ENCODE measurements at regions not wholly inside any gene's neighbourhood (a gene's known extent, or its start where the extent isn't known, plus 50 kb on each side); places are given as distances from the start of the nearest gene placed in this dataset.

DNA sequence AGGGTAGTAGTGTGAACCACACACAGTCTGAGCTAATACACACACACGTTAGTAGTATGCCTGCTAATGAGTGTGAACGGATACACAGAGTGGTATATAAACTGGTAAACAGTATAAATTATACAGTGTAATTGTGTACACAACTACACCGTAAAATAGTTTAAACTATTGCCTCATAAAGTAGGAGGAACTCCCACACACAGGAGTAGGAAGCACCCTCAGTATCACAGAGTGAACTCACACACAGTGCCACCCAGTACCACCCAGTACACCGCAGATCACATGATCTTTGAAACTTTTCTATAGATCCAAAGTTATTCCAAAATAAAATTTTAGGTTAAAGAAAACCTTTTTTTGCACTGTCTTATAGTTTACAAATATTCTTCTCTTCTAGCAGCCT lies 275.1 kb downstream of the ADGRA3 start:
- TF ChIP-seq CTCF (IDR thresholded peaks at IDR 0.05; ENCODE audit: extremely low read depth in 1 of 2, insufficient read depth in 1 of 2, low read depth in 1 of 2, low read length in 2 of 2) (no peak), MYC (IDR thresholded peaks at IDR 0.05; ENCODE audit: low read depth, low read length) (no peak), POLR2A (IDR thresholded peaks at IDR 0.05; ENCODE audit: low read depth, low read length) (no peak)

Measured in endothelial cell of umbilical vein (primary cell).